CD4-positive, alpha-beta T cell treated with Interleukin-17A for 1 hour (primary cell): ENCODE measurements at regions not wholly inside any gene's neighbourhood (a gene's known extent, or its start where the extent isn't known, plus 50 kb on each side); places are given as distances from the start of the nearest gene placed in this dataset.
"Not testable (repeated sequence)": the region's sequence is repeated elsewhere in the genome, so short reads cannot be mapped to it uniquely, and the experiment has no call there.

Experiments
- DNase-seq: peaks from one replicate; pipeline ENCODE4 v3.0.0-alpha.2; 2020

GRCh38 chrX:45630078-45630477 is 429.4 kb upstream of the DIPK2B start:
- no peak for DNase-seq

DNA sequence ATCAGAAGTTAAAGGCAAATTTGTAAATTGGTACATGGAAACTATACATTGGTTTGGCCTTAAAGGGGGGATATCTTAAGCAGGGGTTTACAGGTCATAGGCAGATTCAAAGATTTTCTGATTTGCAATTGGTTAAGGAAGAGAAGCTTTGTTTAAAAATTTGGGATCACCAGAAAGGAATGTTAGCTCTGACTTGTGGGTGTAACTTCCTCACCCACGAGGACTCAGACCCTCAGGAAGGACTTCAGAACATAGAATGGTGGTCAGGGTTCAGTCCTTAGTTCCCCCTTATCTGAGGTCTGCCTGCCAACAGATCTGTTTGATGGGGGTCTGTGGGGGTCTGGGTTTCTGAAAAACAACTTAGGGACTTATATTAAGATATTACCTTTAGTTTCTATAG is 427.4 kb upstream of the DIPK2B start:
- no peak for DNase-seq

GRCh38 chrX:45623266-45623665 is 422.6 kb upstream of the DIPK2B start:
- DNase-seq, result no peak

DNA sequence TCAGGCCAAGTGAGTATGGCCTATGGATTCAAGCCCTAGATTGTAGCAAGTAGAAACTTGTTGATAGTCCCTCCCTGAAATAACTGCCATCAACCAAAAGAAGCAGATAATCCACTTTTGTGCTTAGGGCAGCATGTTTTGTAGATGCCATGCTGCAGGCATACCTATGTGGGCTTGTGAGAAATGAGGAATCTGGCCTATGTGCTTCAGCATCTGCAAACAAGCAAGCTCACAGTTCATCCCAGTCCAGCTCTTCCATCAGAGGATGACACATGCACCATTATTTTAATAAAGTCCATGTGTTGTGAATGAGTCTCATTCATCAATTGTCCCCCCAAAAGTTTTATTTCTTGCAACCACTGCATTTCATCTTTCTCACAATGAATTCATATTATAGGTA is 421.9 kb upstream of the DIPK2B start:
- DNase-seq, result no peak

- DNase-seq, result no peak
Observed at GRCh38 chrX:45622042-45622423, 421.4 kb upstream of the DIPK2B start.

DNA sequence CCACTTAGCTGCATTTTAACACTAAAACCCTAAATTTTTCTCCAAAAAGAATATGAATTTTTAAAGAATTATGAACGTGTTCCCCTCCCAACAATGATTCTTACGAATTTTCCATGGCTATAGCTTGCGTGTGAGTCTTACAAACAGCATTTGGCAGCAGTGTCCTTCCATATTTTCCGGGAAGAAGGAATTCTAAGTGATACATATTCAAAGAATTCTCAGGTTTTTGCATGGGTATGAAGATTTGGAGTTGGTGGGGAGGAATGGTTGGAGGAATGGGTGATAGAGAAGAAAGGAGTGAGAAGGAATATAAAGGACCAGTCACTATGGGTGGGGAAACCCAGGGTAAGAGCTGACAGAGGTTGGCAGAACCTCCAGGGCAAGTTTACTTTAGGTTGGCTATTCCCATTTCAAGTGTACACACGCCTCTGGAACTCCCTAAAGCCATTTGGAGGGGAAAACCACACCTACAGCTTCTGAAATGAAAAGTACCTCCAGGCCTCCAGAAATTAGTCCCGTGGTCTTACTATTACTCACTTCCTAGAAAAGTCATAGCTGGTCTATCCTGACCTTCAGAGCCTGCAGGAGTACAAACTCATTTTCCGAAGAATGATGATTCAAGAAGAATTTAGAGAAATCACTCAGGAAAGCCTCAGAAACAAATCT is 420.8 kb upstream of the DIPK2B start:
- DNase-seq, result no peak

- no peak for DNase-seq
Observed at GRCh38 chrX:45619290-45619689, 418.6 kb upstream of the DIPK2B start.

- not testable (repeated sequence) for DNase-seq
Observed at GRCh38 chrX:45615591-45615990, 414.9 kb upstream of the DIPK2B start.

GRCh38 chrX:45614853-45615252 is 414.2 kb upstream of the DIPK2B start:
- DNase-seq, result no peak

DNA sequence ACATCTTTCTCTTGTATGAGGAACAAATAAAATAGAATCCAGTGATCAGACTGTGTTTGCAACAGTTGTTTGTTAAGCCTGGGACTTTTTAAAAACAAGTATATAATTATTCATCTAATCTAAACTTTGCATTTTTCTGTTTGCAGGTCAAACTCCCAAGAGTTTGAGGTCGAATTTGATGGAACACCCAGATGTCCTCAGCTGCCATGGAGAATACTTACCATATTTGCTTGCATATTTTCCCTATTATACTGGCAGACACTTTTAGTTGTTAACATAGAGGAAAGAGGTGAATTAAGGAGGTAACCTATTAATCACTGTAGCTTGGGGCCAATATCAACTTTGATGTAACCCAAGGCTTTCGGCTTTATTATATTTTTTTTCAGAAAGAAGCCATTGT is 401.5 kb upstream of the DIPK2B start:
- DNase-seq, result no peak

GRCh38 chrX:45601052-45601451 is 400.4 kb upstream of the DIPK2B start:
- DNase-seq, result no peak

- no peak for DNase-seq
Observed at GRCh38 chrX:45598861-45599260, 398.2 kb upstream of the DIPK2B start.

DNA sequence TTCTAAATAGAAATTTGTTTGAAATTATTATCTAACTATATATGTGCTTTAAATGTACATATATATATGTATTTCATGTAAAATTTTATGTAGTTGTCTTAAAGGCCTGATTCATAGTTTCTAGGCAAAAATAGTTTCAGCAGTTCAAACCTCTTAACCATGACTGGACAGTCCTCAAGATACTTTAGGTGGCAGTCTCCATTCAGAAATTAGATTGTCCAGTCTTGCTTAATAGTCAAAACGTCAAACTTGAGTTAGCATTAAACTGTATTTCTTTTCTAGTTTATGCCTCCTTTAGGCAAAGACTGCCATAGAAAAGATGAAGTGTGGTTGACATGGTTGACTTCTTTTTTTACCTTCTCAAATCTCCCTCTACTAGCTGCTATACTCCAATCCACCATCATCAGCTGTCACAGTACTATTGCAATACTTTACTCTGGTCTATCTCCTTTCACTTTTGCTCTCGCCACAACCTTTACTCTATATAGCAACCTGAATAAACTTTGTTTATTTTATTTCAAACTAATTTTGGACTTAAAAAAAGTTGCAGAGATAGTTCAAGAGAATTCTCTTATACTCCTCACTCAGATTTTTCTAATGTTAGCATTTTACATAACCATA is 395.6 kb upstream of the DIPK2B start:
- DNase-seq, result no peak

DNA sequence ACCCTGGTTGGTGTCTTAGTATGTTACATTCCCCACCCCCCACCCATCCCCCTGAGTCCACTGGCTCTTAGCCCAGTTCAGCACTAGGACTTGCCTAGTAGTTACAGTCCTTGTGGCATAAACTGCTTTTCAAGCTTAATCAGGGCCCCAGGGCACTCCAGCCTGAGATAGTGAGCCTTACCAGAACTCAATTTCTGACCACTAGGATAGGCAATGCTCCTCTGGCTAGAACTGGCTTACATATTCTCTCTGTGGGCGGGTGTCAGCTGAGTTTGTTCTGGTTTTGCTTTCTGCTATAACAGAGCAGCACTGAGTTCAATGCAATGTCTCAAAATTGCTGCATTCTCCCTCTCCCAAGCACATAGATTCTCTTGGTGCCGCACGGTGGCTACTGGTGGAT is 391.4 kb upstream of the DIPK2B start:
- DNase-seq, result no peak

GRCh38 chrX:45591650-45592049 is 391.0 kb upstream of the DIPK2B start:
- no peak for DNase-seq

DNA sequence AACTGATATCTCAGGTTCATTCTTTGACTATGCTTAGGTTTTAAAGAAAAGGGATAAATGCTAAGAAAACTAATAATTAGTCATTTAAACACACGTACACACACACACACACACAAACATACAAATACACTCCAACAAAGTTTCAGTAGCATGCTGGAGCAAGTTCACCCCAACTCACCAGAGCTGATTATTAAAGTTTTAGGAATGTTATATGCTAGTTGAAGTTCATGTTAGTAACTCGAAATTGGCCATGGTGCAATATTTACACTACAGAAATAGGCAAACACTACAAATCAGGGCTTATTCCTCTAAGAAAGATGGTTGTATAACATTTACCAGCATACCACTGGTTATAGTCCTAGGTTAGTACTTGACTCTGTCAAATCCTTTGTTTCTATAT is 384.0 kb upstream of the DIPK2B start:
- no peak for DNase-seq

- no peak for DNase-seq
Observed at GRCh38 chrX:45577361-45577760, 376.7 kb upstream of the DIPK2B start.

DNA sequence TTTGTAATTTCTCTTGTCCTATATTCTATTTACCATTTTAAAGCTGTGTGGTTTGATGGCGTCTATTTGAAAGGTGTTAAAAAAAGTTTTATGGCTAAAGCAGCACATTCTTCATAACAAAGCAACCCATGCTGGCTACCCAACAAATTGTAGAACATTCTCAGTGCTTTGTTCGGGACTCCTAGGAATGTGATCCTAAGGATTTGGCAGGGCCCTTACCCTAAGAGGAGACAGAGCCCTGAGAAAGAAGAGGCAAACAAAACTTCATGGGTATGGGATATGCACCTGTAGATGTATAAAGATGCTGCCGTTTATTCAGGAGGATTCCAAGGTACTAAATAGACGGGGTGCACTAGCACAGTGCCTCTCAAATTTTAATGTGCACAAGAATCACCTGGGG is 370.8 kb upstream of the DIPK2B start:
- no peak for DNase-seq

- no peak for DNase-seq
Observed at GRCh38 chrX:45566456-45566855, 365.8 kb upstream of the DIPK2B start.

GRCh38 chrX:45557387-45557786 is 356.7 kb upstream of the DIPK2B start:
- no peak for DNase-seq

GRCh38 chrX:45554736-45555135 is 354.1 kb upstream of the DIPK2B start:
- no peak for DNase-seq

- DNase-seq, result no peak
Observed at GRCh38 chrX:45553417-45553816, 352.7 kb upstream of the DIPK2B start.

GRCh38 chrX:45546697-45547096 is 346.0 kb upstream of the DIPK2B start:
- not testable (repeated sequence) for DNase-seq

- no peak for DNase-seq
Observed at GRCh38 chrX:45540181-45540580, 339.5 kb upstream of the DIPK2B start.

- DNase-seq, result no peak
Observed at GRCh38 chrX:45537936-45538335, 337.3 kb upstream of the DIPK2B start.
